K562 (cell line): ENCODE measurements at regions not wholly inside any gene's neighbourhood (a gene's known extent, or its start where the extent isn't known, plus 50 kb on each side); places are given as distances from the start of the nearest gene placed in this dataset.

Experiments
- ATAC-seq: fragments of 200-7000 bp; cut with Tn5 transposase; 3 replicates; pipeline ENCODE4 v1.9.1; 2020; ENCODE audit warnings: moderate library complexity
- BruUV-seq: library from RNA; stranded (reverse); fragments of 400-500 nt; replicated peaks from 2 replicates; lab custom pipeline; 2021; lab: Mats Ljungman, UMichigan
- CTCF ChIA-PET: fragments of 300-600 bp; formaldehyde crosslinking; extraction: SDS; loops from one replicate; lab custom pipeline; 2021; ENCODE audit warnings: low intra/inter-chr PET ratio; lab: Yijun Ruan, JAX
- POLR2A ChIA-PET: fragments of 300-600, 350-650 bp; sonication (Branson Sonifier 250); formaldehyde crosslinking; extraction: SDS; loops from one replicate; lab custom pipeline; 2021; ENCODE audit warnings: antibody characterized with exemption, inconsistent platforms; lab: Yijun Ruan, JAX
- DNase-seq, 4 experiments: peaks; one replicate each; pipeline versions ENCODE4 v3.0.0 to v3.0.0-alpha.2; 2011 to 2018; ENCODE audit warnings: low spot score in 3 of 4, mixed read lengths in 3 of 4; ENCODE audit errors: extremely low read depth in 1 of 4
- FAIRE-seq: peaks from 2 replicates; lab custom pipeline; 2011; peaks lifted over from hg19 to GRCh38; lab: Jason Lieb, UNC
- H2AFZ ChIP-seq: 2 replicates; pipeline ENCODE4 v1.6.0; 2011; ENCODE audit warnings: low read depth, low read length, control low read depth, inconsistent platforms
- H3K27ac ChIP-seq: fragments of 200-600 bp; 3 replicates; pipeline ENCODE4 v1.8.0; 2011; ENCODE audit warnings: low read depth, mild to moderate bottlenecking, control low read depth, inconsistent platforms, low read length, moderate library complexity, mixed read lengths; ENCODE audit errors: extremely low read depth
- H3K27me3 ChIP-seq, 2 experiments: fragments of 300-600 bp in 1 of 2; 2 replicates in 1 of 2; 3 replicates in 1 of 2; pipeline versions ENCODE4 v1.6.0 to v1.8.0; 2011; ENCODE audit warnings: inconsistent platforms in 2 of 2, low read length in 2 of 2, mild to moderate bottlenecking in 1 of 2, mixed read lengths in 1 of 2, moderate library complexity in 1 of 2; ENCODE audit not compliant: control insufficient read depth in 2 of 2, insufficient read depth in 2 of 2
- H3K36me3 ChIP-seq: fragments of 300-600 bp; 3 replicates; pipeline ENCODE4 v1.8.0; 2011; ENCODE audit warnings: mild to moderate bottlenecking, low read length, inconsistent platforms; ENCODE audit not compliant: control insufficient read depth, insufficient read depth
- H3K4me1 ChIP-seq, 2 experiments: fragments of 200-600 bp in 1 of 2; replicated peaks in 1 of 2; 2 replicates in 1 of 2; 3 replicates in 1 of 2; pipeline versions ENCODE4 v1.5.1 to v1.8.0; 2011; ENCODE audit warnings: inconsistent platforms in 2 of 2, low read length in 2 of 2, mild to moderate bottlenecking in 1 of 2, mixed read lengths in 1 of 2, moderate library complexity in 1 of 2; ENCODE audit not compliant: control insufficient read depth in 2 of 2, insufficient read depth in 2 of 2
- H3K4me2 ChIP-seq: 2 replicates; pipeline ENCODE4 v1.6.1; 2011; ENCODE audit warnings: low read length, control low read depth, inconsistent platforms, mixed read lengths; ENCODE audit not compliant: insufficient read depth
- H3K4me3 ChIP-seq: fragments of 200-600 bp; sonication (generic), shearing (Covaris generic); 2 replicates; pipeline ENCODE4 v1.5.1; 2016; ENCODE audit warnings: control low read depth, inconsistent platforms
- H3K79me2 ChIP-seq: fragments of 200-600 bp; 3 replicates; pipeline ENCODE4 v1.8.0; 2011; ENCODE audit warnings: low read length, inconsistent platforms; ENCODE audit not compliant: control insufficient read depth, insufficient read depth
- H3K9ac ChIP-seq, 2 experiments: 2 replicates each; pipeline versions ENCODE4 v1.6.0 to v1.6.1; 2011; ENCODE audit warnings: low read depth in 2 of 2, low read length in 2 of 2, control low read depth in 1 of 2, inconsistent platforms in 1 of 2, mild to moderate bottlenecking in 1 of 2, mixed read lengths in 1 of 2; ENCODE audit not compliant: insufficient read depth in 1 of 2
- H3K9me1 ChIP-seq: one replicate; pipeline ENCODE4 v1.6.0; 2011; ENCODE audit warnings: inconsistent platforms, mild to moderate bottlenecking, low read length, moderate library complexity; ENCODE audit not compliant: control insufficient read depth, insufficient read depth
- H3K9me3 ChIP-seq: replicated peaks from 2 replicates; pipeline ENCODE4 v1.5.1; 2011; ENCODE audit warnings: low read depth, low read length, inconsistent platforms; ENCODE audit not compliant: control insufficient read depth, insufficient read depth
- H4K20me1 ChIP-seq: replicated peaks from 2 replicates; pipeline ENCODE4 v1.6.1; 2011; ENCODE audit warnings: low read length, inconsistent platforms, mixed read lengths; ENCODE audit not compliant: control insufficient read depth, insufficient read depth
- CBFA2T2 ChIP-seq: fragments of 450-650 bp; conservative IDR thresholded peaks from 2 replicates; pipeline ENCODE4 v1.6.1; 2017; ENCODE audit warnings: mild to moderate bottlenecking
- CHAMP1 ChIP-seq: fragments of 450-650 bp; IDR thresholded peaks from 2 replicates; pipeline ENCODE4 v1.6.1; 2016; ENCODE audit warnings: mild to moderate bottlenecking
- ELK3 ChIP-seq: fragments of 450-650 bp; formaldehyde crosslinking; IDR thresholded peaks from 2 replicates; pipeline ENCODE4 v1.4.0; 2020; ENCODE audit warnings: mild to moderate bottlenecking
- FOSL1 ChIP-seq: fragments of 200-800 bp; sonication (Bioruptor generic); conservative IDR thresholded peaks from 2 replicates; pipeline ENCODE4 v1.6.1; 2016; ENCODE audit warnings: missing genetic modification characterization, missing compliant biosample characterization
- KDM5B ChIP-seq: fragments of 200-600 bp; sonication (generic); IDR thresholded peaks from 2 replicates; pipeline ENCODE4 v1.6.1; 2012; ENCODE audit warnings: low read depth, mild to moderate bottlenecking, moderate library complexity, low read length, control low read depth, inconsistent platforms; ENCODE audit not compliant: insufficient replicate concordance
- KHSRP ChIP-seq: fragments of 450-650 bp; IDR thresholded peaks from 2 replicates; pipeline ENCODE4 v1.6.1; 2017
- KLF16 ChIP-seq: IDR thresholded peaks from 2 replicates; pipeline ENCODE4 v1.6.1; 2016; ENCODE audit warnings: antibody characterized with exemption
- RHOXF2B ChIP-seq: fragments of 250-450 bp; sonication (Bioruptor Pico); conservative IDR thresholded peaks from 2 replicates; pipeline ENCODE4 v1.5.1; 2021
- XRCC5 ChIP-seq: fragments of 200-400 bp; formaldehyde crosslinking; IDR thresholded peaks from 2 replicates; pipeline ENCODE4 v1.6.1; 2017; ENCODE audit warnings: low read depth, mild to moderate bottlenecking, low read length
- ZNF324 ChIP-seq: fragments of 250-450 bp; sonication (Bioruptor Pico); IDR thresholded peaks from 2 replicates; pipeline ENCODE4 v1.4.0; 2020; ENCODE audit warnings: mild to moderate bottlenecking
- WGBS: fragments of 100-300 bp; shearing (Covaris generic); methylation state at CpG from one replicate; pipeline ENCODE4 v1.1.6; 2016; ENCODE audit warnings: low coverage, mixed read lengths; ENCODE audit not compliant: insufficient coverage; ENCODE audit errors: missing lambda C conversion rate; 5-methylcytosine and 5-hydroxymethylcytosine counted together
- in situ Hi-C: fragments of 300-500 bp; cut with MboI; formaldehyde crosslinking; loops from 4 replicates; pipeline ENCODE4 v1.15.0; 2018; ENCODE audit warnings: inconsistent platforms, mixed read lengths
- intact Hi-C: fragments of 100-400 bp; cut with micrococcal nuclease; formaldehyde crosslinking; loops from 2 replicates; pipeline ENCODE4 v1.14.2; 2022

GRCh38 chr1:208909011-208909984 is 665.1 kb upstream of the PLXNA2 start:
- Histone ChIP-seq H3K9ac (no peak overlapping the region), H3K79me2 (no peaks in the 10 kb centered on the region), H3K4me2 (no peak overlapping the region), H3K4me1 (no peaks in the 10 kb centered on the region), H3K9me1 (no peaks in the 10 kb centered on the region), H2AFZ (no peak overlapping the region)
- no peak for FAIRE-seq
- in situ Hi-C loops: no loop called here
- under 1% methylated on average over 8 of the region's 8 CpGs for WGBS
- no peak for ATAC-seq
- TF ChIP-seq FOSL1 (tag) (no peak), CHAMP1 (no peak), ZNF324 (CRISPR knock-in tag) (no peak), KLF16 (no peak), KHSRP (no peak), CBFA2T2 (no peak), XRCC5 (no peak), KDM5B (no peak), ELK3 (CRISPR knock-in tag) (no peak), RHOXF2B (CRISPR knock-in tag) (no peak)
- TF ChIP-seq, all 486 proteins: peak for 0
- CTCF ChIA-PET: no interaction called here
- no peaks in the 10 kb centered on the region for H4K20me1 ChIP-seq
- no peaks in the 10 kb centered on the region; the same call in 1 of the 2 replicates for H3K9me3 ChIP-seq
- no peak overlapping the region for H3K27ac ChIP-seq
- BruUV-seq: no TSS peak
- no peaks in the 10 kb centered on the region for H3K27me3 ChIP-seq
- POLR2A ChIA-PET: no interaction called here
- H3K36me3 ChIP-seq: no peaks in the 10 kb centered on the region
- DNase-seq: no peak
- intact Hi-C loops: no loop called here
- no peak overlapping the region for H3K4me3 ChIP-seq
